GM20000 (cell line): ENCODE measurements at regions not wholly inside any gene's neighbourhood (a gene's known extent, or its start where the extent isn't known, plus 50 kb on each side); places are given as distances from the start of the nearest gene placed in this dataset.
A peak's percentile ranks its signal among the peaks of the same experiment; 100 is the strongest.

ENCODE experiments used
- DNase-seq: peaks from one replicate; pipeline ENCODE4 v3.0.0; 2012; ENCODE audit warnings: low spot score
- CTCF ChIP-seq: IDR thresholded peaks from 2 replicates; pipeline ENCODE4 v1.5.1; 2012; ENCODE audit warnings: mild to moderate bottlenecking, control low read depth; ENCODE audit errors: extremely low read depth, missing control alignments

DNA sequence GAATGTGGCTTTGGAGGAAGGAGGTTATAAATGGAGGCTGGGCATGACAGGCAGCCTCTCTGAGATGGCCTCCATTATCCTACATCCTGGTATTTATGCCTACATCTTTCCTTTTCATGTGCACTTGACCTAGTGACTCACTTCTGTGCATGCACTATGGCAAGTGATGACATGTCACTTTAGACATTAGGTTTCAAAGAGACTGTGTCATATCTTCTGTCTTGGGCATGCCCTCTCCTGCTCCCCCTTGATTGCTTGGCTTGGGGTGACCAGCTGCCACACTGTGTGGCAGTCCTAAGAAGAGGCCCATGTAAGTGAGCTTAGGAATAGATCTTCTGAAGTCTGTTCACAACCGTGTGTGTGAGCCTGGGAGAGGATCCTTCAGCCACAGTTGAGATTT lies 472.8 kb downstream of the FGF9 start:
- DNase-seq = no peak
- no peak for TF ChIP-seq CTCF

DNA sequence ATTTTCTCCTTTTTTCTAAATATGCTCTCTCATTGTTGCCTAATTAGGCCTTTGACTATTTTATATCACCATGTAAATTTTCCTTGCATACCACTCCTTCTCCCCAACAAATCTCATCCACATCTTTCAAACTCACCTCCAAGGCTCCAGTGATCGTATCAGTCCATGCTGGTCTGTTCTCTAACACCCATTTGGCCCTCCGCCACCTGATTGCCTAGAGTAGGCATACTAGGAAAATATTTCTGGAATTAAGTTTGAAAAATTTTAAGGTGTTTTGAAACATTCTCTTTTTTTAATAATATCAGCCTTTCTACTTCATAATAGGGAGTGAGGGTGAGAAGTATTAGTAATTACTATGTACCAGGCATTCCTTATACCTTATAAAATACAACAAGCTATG lies 473.9 kb downstream of the FGF9 start:
- DNase-seq = no peak
- no peak for TF ChIP-seq CTCF

GRCh38 chr13:22148187-22148586 lies 477.3 kb downstream of the FGF9 start:
- DNase-seq = no peak

GRCh38 chr13:22152751-22153150 lies 481.9 kb downstream of the FGF9 start:
- no peak for DNase-seq

More at GRCh38 chr13:22148187-22148586, 477.3 kb downstream of the FGF9 start:
- no peak for TF ChIP-seq CTCF

DNA sequence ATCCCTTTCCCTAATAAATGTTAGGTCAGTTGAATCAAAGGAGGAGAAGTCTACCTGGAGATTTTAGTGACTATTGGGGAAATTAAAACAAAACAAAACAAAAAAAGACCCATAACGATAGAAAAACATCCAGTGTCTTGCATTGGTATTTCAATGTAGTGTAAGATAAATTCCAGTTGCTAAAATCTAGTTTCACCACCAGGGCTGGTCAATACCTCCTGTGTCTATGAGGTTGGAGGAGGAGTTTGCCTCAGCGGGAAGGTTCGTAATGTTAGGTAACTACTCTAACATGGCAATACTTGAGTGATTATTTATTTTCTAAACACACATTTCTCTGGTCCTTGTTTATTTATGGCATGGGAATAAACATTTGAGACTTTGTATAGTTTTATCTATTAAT lies 483.2 kb downstream of the FGF9 start:
- DNase-seq = no peak
- TF ChIP-seq CTCF = no peak

More at GRCh38 chr13:22152751-22153150, 481.9 kb downstream of the FGF9 start:
- TF ChIP-seq CTCF = no peak

DNA sequence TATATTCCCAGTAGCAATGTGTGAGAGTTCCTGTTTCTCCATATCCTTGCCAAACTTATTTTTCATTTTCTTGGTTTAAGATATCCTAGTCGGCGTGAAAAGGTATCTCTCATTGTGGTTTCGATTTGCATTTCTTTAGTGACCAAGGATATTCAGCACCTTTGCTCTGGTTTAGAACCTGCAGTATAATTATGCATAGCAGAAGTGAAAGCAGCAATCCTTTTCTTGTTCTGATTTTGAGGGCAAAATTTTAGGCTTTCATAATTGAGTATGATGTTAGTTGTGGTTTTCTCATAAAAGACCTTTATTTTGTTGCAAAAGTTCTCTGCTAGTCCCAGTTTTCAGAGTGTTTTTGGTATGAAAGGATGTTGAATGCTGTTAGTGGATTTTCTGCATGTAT lies 491.0 kb downstream of the FGF9 start:
- DNase-seq = peak; percentile 24
- TF ChIP-seq CTCF = no peak

GRCh38 chr13:22162889-22163288 lies 492.0 kb downstream of the FGF9 start:
- DNase-seq = peak; percentile 13
- no peak for TF ChIP-seq CTCF
